Muscle layer of colon (tissue), 2 donors: ENCODE measurements at regions not wholly inside any gene's neighbourhood (a gene's known extent, or its start where the extent isn't known, plus 50 kb on each side); places are given as distances from the start of the nearest gene placed in this dataset.

ENCODE experiments used
- H3K27ac ChIP-seq: one replicate; pipeline ENCODE4 v1.7.0; 2013; ENCODE audit warnings: low read depth, mild to moderate bottlenecking, low read length, moderate library complexity
- H3K27me3 ChIP-seq, 2 donors: one replicate each; pipeline ENCODE4 v1.7.0; 2013; ENCODE audit warnings: low read length in 2 of 2, mild to moderate bottlenecking in 2 of 2; ENCODE audit not compliant: insufficient read depth in 2 of 2, control insufficient read depth in 1 of 2
- H3K36me3 ChIP-seq: one replicate; pipeline ENCODE4 v1.7.0; 2013; ENCODE audit warnings: mild to moderate bottlenecking, low read length; ENCODE audit not compliant: insufficient read depth
- H3K4me1 ChIP-seq: one replicate; pipeline ENCODE4 v1.7.0; 2013; ENCODE audit warnings: mild to moderate bottlenecking, low read length; ENCODE audit not compliant: insufficient read depth
- H3K4me3 ChIP-seq, 2 donors: one replicate each; pipeline ENCODE4 v1.7.0; 2013; ENCODE audit warnings: low read length in 2 of 2, low read depth in 1 of 2, mild to moderate bottlenecking in 1 of 2, moderate library complexity in 1 of 2
- H3K9ac ChIP-seq: one replicate; pipeline ENCODE4 v1.7.0; 2013; ENCODE audit warnings: low read length
- H3K9me3 ChIP-seq: one replicate; pipeline ENCODE4 v1.7.0; 2013; ENCODE audit warnings: mild to moderate bottlenecking, low read length
- donor health status: abdominal sarcoma.
- donor health status: Adenocarcinoma of cecum.

- Histone ChIP-seq H3K4me3 (no peak overlapping the region), H3K27me3 (no peaks in the 10 kb centered on the region), H3K4me1 (no peaks in the 10 kb centered on the region), H3K9me3 (no peaks in the 10 kb centered on the region), H3K9ac (no peak overlapping the region), H3K27ac (no peak overlapping the region), H3K36me3 (no peaks in the 10 kb centered on the region)
Observed at GRCh38 chr13:79880818-79881217, 399.9 kb downstream of the NDFIP2 start.

GRCh38 chr13:79874396-79875360 lies 393.7 kb downstream of the NDFIP2 start:
- Histone ChIP-seq H3K9me3 (no peaks in the 10 kb centered on the region), H3K27ac (no peak overlapping the region), H3K4me1 (no peaks in the 10 kb centered on the region), H3K9ac (no peak overlapping the region), H3K27me3 (no peaks in the 10 kb centered on the region), H3K36me3 (no peaks in the 10 kb centered on the region), H3K4me3 (no peak overlapping the region)

GRCh38 chr13:79871594-79871993 lies 390.6 kb downstream of the NDFIP2 start:
- Histone ChIP-seq H3K9ac (no peak overlapping the region), H3K27me3 (no peaks in the 10 kb centered on the region), H3K36me3 (no peaks in the 10 kb centered on the region), H3K27ac (no peak overlapping the region), H3K4me1 (no peaks in the 10 kb centered on the region), H3K9me3 (no peaks in the 10 kb centered on the region), H3K4me3 (no peak overlapping the region)

GRCh38 chr13:79870766-79871165 lies 389.8 kb downstream of the NDFIP2 start:
- Histone ChIP-seq H3K27ac (no peak overlapping the region), H3K27me3 (no peaks in the 10 kb centered on the region), H3K9me3 (no peaks in the 10 kb centered on the region), H3K9ac (no peak overlapping the region), H3K4me1 (no peaks in the 10 kb centered on the region), H3K4me3 (no peak overlapping the region), H3K36me3 (no peaks in the 10 kb centered on the region)

GRCh38 chr13:79870123-79870522 lies 389.2 kb downstream of the NDFIP2 start:
- Histone ChIP-seq H3K4me1 (no peaks in the 10 kb centered on the region), H3K27me3 (no peaks in the 10 kb centered on the region), H3K9me3 (no peaks in the 10 kb centered on the region), H3K4me3 (no peak overlapping the region), H3K36me3 (no peaks in the 10 kb centered on the region), H3K9ac (no peak overlapping the region), H3K27ac (no peak overlapping the region)

- H3K9ac ChIP-seq: no peak overlapping the region
- H3K27ac ChIP-seq: no peak overlapping the region
- no peaks in the 10 kb centered on the region for H3K9me3 ChIP-seq
- H3K4me1 ChIP-seq: no peaks in the 10 kb centered on the region
- no peaks in the 10 kb centered on the region for H3K27me3 ChIP-seq
- no peak overlapping the region for H3K4me3 ChIP-seq
- H3K36me3 ChIP-seq: no peaks in the 10 kb centered on the region
Observed at GRCh38 chr13:79869326-79869725, 388.4 kb downstream of the NDFIP2 start.

- Histone ChIP-seq H3K9ac (no peak overlapping the region), H3K9me3 (no peaks in the 10 kb centered on the region), H3K27ac (no peak overlapping the region), H3K4me3 (no peak overlapping the region), H3K27me3 (no peaks in the 10 kb centered on the region), H3K4me1 (no peaks in the 10 kb centered on the region), H3K36me3 (no peaks in the 10 kb centered on the region)
Observed at GRCh38 chr13:79867254-79867653, 386.3 kb downstream of the NDFIP2 start.

GRCh38 chr13:79866436-79866835 lies 385.5 kb downstream of the NDFIP2 start:
- H3K9me3 ChIP-seq: no peaks in the 10 kb centered on the region
- no peaks in the 10 kb centered on the region for H3K27me3 ChIP-seq
- no peak overlapping the region for H3K27ac ChIP-seq
- no peak overlapping the region for H3K4me3 ChIP-seq
- H3K9ac ChIP-seq: no peak overlapping the region
- no peaks in the 10 kb centered on the region for H3K36me3 ChIP-seq
- H3K4me1 ChIP-seq: no peaks in the 10 kb centered on the region

GRCh38 chr13:79862515-79862914 lies 381.6 kb downstream of the NDFIP2 start:
- no peaks in the 10 kb centered on the region for H3K4me1 ChIP-seq
- no peak overlapping the region for H3K4me3 ChIP-seq
- H3K27ac ChIP-seq: no peak overlapping the region
- no peak overlapping the region for H3K9ac ChIP-seq
- no peaks in the 10 kb centered on the region for H3K36me3 ChIP-seq
- H3K9me3 ChIP-seq: no peaks in the 10 kb centered on the region
- H3K27me3 ChIP-seq: no peaks in the 10 kb centered on the region

GRCh38 chr13:79861731-79862130 lies 380.8 kb downstream of the NDFIP2 start:
- H3K4me1 ChIP-seq: no peaks in the 10 kb centered on the region
- H3K9ac ChIP-seq: no peak overlapping the region
- H3K27me3 ChIP-seq: no peaks in the 10 kb centered on the region
- H3K4me3 ChIP-seq: no peak overlapping the region
- no peak overlapping the region for H3K27ac ChIP-seq
- H3K9me3 ChIP-seq: no peaks in the 10 kb centered on the region
- no peaks in the 10 kb centered on the region for H3K36me3 ChIP-seq

- Histone ChIP-seq H3K9ac (no peak overlapping the region), H3K4me3 (no peak overlapping the region), H3K27ac (no peak overlapping the region), H3K4me1 (no peaks in the 10 kb centered on the region), H3K27me3 (no peaks in the 10 kb centered on the region), H3K9me3 (no peaks in the 10 kb centered on the region), H3K36me3 (no peaks in the 10 kb centered on the region)
Observed at GRCh38 chr13:79860791-79861190, 379.8 kb downstream of the NDFIP2 start.

GRCh38 chr13:79859756-79860155 lies 378.8 kb downstream of the NDFIP2 start:
- Histone ChIP-seq H3K36me3 (no peaks in the 10 kb centered on the region), H3K9me3 (no peaks in the 10 kb centered on the region), H3K9ac (no peak overlapping the region), H3K27ac (no peak overlapping the region), H3K27me3 (no peaks in the 10 kb centered on the region), H3K4me3 (no peak overlapping the region), H3K4me1 (no peaks in the 10 kb centered on the region)
